NCI-H524 (cell line): ENCODE measurements at regions not wholly inside any gene's neighbourhood (a gene's known extent, or its start where the extent isn't known, plus 50 kb on each side); places are given as distances from the start of the nearest gene placed in this dataset.
"Not testable (repeated sequence)": the region's sequence is repeated elsewhere in the genome, so short reads cannot be mapped to it uniquely, and the experiment has no call there.

Source experiments
- DNase-seq, 2 experiments: peaks; one replicate each; lab custom pipeline; 2025; lab: John Stamatoyannopoulos, UW

GRCh38 chr2:18986046-18986445 is 372.4 kb downstream of the OSR1 start:
- no peak for DNase-seq

GRCh38 chr2:18980786-18981430 is 377.5 kb downstream of the OSR1 start:
- no peak for DNase-seq

- no peak for DNase-seq
Observed at GRCh38 chr2:18980104-18980785, 378.2 kb downstream of the OSR1 start.

- no peak for DNase-seq
Observed at GRCh38 chr2:18977409-18977808, 381.0 kb downstream of the OSR1 start.

GRCh38 chr2:18976168-18976961 is 382.1 kb downstream of the OSR1 start:
- DNase-seq, result no peak

GRCh38 chr2:18975506-18976167 is 382.8 kb downstream of the OSR1 start:
- DNase-seq, result no peak

GRCh38 chr2:18971628-18972027 is 382.3 kb upstream of the NT5C1B start:
- no peak for DNase-seq

- DNase-seq, result no peak
Observed at GRCh38 chr2:18971069-18971378, 381.7 kb upstream of the NT5C1B start.

GRCh38 chr2:18966131-18966530 is 376.8 kb upstream of the NT5C1B start:
- no peak for DNase-seq

GRCh38 chr2:18963739-18964256 is 374.4 kb upstream of the NT5C1B start:
- not testable (repeated sequence) for DNase-seq

GRCh38 chr2:18961991-18962421 is 372.6 kb upstream of the NT5C1B start:
- DNase-seq, result no peak

- no peak for DNase-seq
Observed at GRCh38 chr2:18959952-18960717, 370.8 kb upstream of the NT5C1B start.

GRCh38 chr2:18959200-18959599 is 369.8 kb upstream of the NT5C1B start:
- no peak for DNase-seq

- DNase-seq, result no peak
Observed at GRCh38 chr2:18957909-18958308, 368.5 kb upstream of the NT5C1B start.

- no peak for DNase-seq
Observed at GRCh38 chr2:18950361-18950851, 361.0 kb upstream of the NT5C1B start.

- DNase-seq, result no peak
Observed at GRCh38 chr2:18949871-18950270, 360.5 kb upstream of the NT5C1B start.

GRCh38 chr2:18940184-18940583 is 350.8 kb upstream of the NT5C1B start:
- DNase-seq, result no peak

- DNase-seq, result not testable (repeated sequence)
Observed at GRCh38 chr2:18939740-18940139, 350.4 kb upstream of the NT5C1B start.

- no peak for DNase-seq
Observed at GRCh38 chr2:18934886-18935285, 345.5 kb upstream of the NT5C1B start.

GRCh38 chr2:18932853-18933252 is 343.5 kb upstream of the NT5C1B start:
- DNase-seq, result no peak

- DNase-seq, result no peak
Observed at GRCh38 chr2:18930971-18931370, 341.6 kb upstream of the NT5C1B start.
